Thyroid gland (tissue), 4 donors: ENCODE measurements at regions not wholly inside any gene's neighbourhood (a gene's known extent, or its start where the extent isn't known, plus 50 kb on each side); places are given as distances from the start of the nearest gene placed in this dataset.
"Not testable (repeated sequence)": the region's sequence is repeated elsewhere in the genome, so short reads cannot be mapped to it uniquely, and the experiment has no call there.

Experiments used
- DNase-seq, 2 donors: peaks; one replicate each; pipeline ENCODE4 v3.0.0-alpha.2; 2019
- H3K27ac ChIP-seq, 3 donors: fragments of 200-600 bp; sonication (generic); 1 replicate in 2 of 3; 2 replicates in 1 of 3; pipeline ENCODE4 v1.5.1; 2016 to 2019; ENCODE audit warnings: mild to moderate bottlenecking in 1 of 3, moderate library complexity in 1 of 3
- H3K27me3 ChIP-seq: fragments of 200-600 bp; sonication (generic); one replicate; pipeline ENCODE4 v1.5.1; 2019
- H3K36me3 ChIP-seq, 2 donors: fragments of 200-600 bp; sonication (generic); one replicate each; pipeline ENCODE4 v1.5.1; 2016 to 2019
- H3K4me1 ChIP-seq, 2 donors: fragments of 200-600 bp; sonication (generic); one replicate each; pipeline ENCODE4 v1.5.1; 2017 to 2019
- H3K4me3 ChIP-seq, 3 donors: fragments of 200-600 bp; sonication (generic); replicated peaks in 1 of 3; 1 replicate in 2 of 3; 2 replicates in 1 of 3; pipeline ENCODE4 v1.5.1; 2016; ENCODE audit warnings: mild to moderate bottlenecking in 1 of 3
- H3K9me3 ChIP-seq: fragments of 200-600 bp; sonication (generic); one replicate; pipeline ENCODE4 v1.5.1; 2017
- POLR2A ChIP-seq, 2 donors: fragments of 450-650 bp; IDR thresholded peaks; one replicate each; pipeline ENCODE4 v1.6.1; 2017; ENCODE audit warnings: antibody characterized with exemption in 2 of 2, mild to moderate bottlenecking in 2 of 2, moderate library complexity in 1 of 2
- WGBS, 2 donors: methylation state at CpG; one replicate each; pipeline ENCODE4 v1.1.5; 2017; 5-methylcytosine and 5-hydroxymethylcytosine counted together
- intact Hi-C: fragments of 100-400 bp; cut with DNase I; formaldehyde crosslinking; loops from one replicate; pipeline ENCODE4 v1.15.1; 2023
- TF ChIP-seq, protein P1 (sequence below), 6 experiments: fragments of 200-600 bp in 3 of 6; fragments of 450-650 bp in 3 of 6; sonication (generic) in 3 of 6; IDR thresholded peaks; one replicate each; pipeline ENCODE4 v1.5.1; 2016 to 2019; ENCODE audit warnings: antibody characterized with exemption in 6 of 6, mild to moderate bottlenecking in 2 of 6, inconsistent platforms in 1 of 6, moderate library complexity in 1 of 6

- Histone ChIP-seq H3K36me3 (no peaks in the 10 kb centered on the region), H3K9me3 (no peaks in the 10 kb centered on the region), H3K27me3 (no peaks in the 10 kb centered on the region), H3K4me1 (no peaks in the 10 kb centered on the region), H3K27ac (no peak overlapping the region), H3K4me3 (no peak overlapping the region)
- TF ChIP-seq, protein P1, sequence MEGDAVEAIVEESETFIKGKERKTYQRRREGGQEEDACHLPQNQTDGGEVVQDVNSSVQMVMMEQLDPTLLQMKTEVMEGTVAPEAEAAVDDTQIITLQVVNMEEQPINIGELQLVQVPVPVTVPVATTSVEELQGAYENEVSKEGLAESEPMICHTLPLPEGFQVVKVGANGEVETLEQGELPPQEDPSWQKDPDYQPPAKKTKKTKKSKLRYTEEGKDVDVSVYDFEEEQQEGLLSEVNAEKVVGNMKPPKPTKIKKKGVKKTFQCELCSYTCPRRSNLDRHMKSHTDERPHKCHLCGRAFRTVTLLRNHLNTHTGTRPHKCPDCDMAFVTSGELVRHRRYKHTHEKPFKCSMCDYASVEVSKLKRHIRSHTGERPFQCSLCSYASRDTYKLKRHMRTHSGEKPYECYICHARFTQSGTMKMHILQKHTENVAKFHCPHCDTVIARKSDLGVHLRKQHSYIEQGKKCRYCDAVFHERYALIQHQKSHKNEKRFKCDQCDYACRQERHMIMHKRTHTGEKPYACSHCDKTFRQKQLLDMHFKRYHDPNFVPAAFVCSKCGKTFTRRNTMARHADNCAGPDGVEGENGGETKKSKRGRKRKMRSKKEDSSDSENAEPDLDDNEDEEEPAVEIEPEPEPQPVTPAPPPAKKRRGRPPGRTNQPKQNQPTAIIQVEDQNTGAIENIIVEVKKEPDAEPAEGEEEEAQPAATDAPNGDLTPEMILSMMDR (IDR thresholded peaks at IDR 0.05), result no peak
- TF ChIP-seq POLR2A (IDR thresholded peaks at IDR 0.05), result no peak
- WGBS, 2 donors, result 47 to 70% methylated on average over 1 of the region's 1 CpG
- no peak for DNase-seq
- intact Hi-C loops, result no loop called here
These were observed 713.3 kb downstream of the COL12A1 start for GRCh38 chr6:74492587-74492986.

GRCh38 chr6:74491844-74492374 lies 713.9 kb downstream of the COL12A1 start:
- intact Hi-C loops, result no loop called here
- WGBS, 2 donors, result 56 to 58% methylated on average over 2 of the region's 2 CpGs

GRCh38 chr6:74488726-74489125 lies 717.1 kb downstream of the COL12A1 start:
- H3K27me3 ChIP-seq, H3K9me3 ChIP-seq, H3K4me1 ChIP-seq, intact Hi-C loops, DNase-seq, H3K27ac ChIP-seq, H3K36me3 ChIP-seq, H3K4me3 ChIP-seq: not testable (repeated sequence)
- 94 to 95% methylated on average over 13 of the region's 13 CpGs for WGBS, 2 donors

More at GRCh38 chr6:74491844-74492374, 713.9 kb downstream of the COL12A1 start:
- H3K36me3 ChIP-seq, result no peaks in the 10 kb centered on the region
- no peaks in the 10 kb centered on the region for H3K4me1 ChIP-seq
- no peak overlapping the region for H3K4me3 ChIP-seq
- TF ChIP-seq, protein P1 (IDR thresholded peaks at IDR 0.05), result no peak
- no peak for TF ChIP-seq POLR2A (IDR thresholded peaks at IDR 0.05)
- no peak for DNase-seq
- no peak overlapping the region for H3K27ac ChIP-seq
- H3K9me3 ChIP-seq, result no peaks in the 10 kb centered on the region
- no peaks in the 10 kb centered on the region for H3K27me3 ChIP-seq

DNA sequence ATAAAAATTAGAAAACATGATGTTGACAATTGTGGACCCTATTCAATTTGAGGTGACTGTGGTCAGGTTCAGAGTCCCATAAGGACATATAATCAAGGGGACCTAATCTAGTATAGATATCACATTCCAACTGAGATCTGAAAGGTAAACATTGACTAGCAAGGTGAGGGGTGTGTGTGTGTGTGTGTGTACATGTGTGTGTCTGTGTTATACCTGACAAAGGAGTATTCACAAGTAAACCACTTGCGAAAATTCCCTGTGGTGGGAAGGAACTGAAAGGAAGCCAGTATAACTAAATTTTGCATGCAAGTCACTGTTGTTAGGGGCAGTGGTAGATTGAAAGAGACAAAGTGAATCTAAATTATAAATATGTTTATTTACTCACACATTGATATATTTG lies 723.7 kb downstream of the COL12A1 start:
- no peaks in the 10 kb centered on the region for H3K4me1 ChIP-seq
- no peak for DNase-seq
- H3K36me3 ChIP-seq, result no peaks in the 10 kb centered on the region
- TF ChIP-seq, protein P1 (IDR thresholded peaks at IDR 0.05), result no peak
- TF ChIP-seq POLR2A (IDR thresholded peaks at IDR 0.05), result no peak
- no peaks in the 10 kb centered on the region for H3K9me3 ChIP-seq
- no peaks in the 10 kb centered on the region for H3K27me3 ChIP-seq
- intact Hi-C loops, result no loop called here
- WGBS, 2 donors, result 95 to 97% methylated on average over 1 of the region's 1 CpG
- H3K27ac ChIP-seq, result no peak overlapping the region
- no peak overlapping the region for H3K4me3 ChIP-seq

- Histone ChIP-seq H3K27me3 (no peaks in the 10 kb centered on the region), H3K4me3 (no peak overlapping the region), H3K4me1 (no peaks in the 10 kb centered on the region), H3K27ac (no peak overlapping the region), H3K36me3 (no peaks in the 10 kb centered on the region), H3K9me3 (no peaks in the 10 kb centered on the region)
- intact Hi-C loops, result no loop called here
- no peak for DNase-seq
- TF ChIP-seq, protein P1 (IDR thresholded peaks at IDR 0.05), result no peak
- no peak for TF ChIP-seq POLR2A (IDR thresholded peaks at IDR 0.05)
- 86 to 93% methylated on average over 2 of the region's 2 CpGs for WGBS, 2 donors
These were observed 725.3 kb downstream of the COL12A1 start for GRCh38 chr6:74480561-74480960.

DNA sequence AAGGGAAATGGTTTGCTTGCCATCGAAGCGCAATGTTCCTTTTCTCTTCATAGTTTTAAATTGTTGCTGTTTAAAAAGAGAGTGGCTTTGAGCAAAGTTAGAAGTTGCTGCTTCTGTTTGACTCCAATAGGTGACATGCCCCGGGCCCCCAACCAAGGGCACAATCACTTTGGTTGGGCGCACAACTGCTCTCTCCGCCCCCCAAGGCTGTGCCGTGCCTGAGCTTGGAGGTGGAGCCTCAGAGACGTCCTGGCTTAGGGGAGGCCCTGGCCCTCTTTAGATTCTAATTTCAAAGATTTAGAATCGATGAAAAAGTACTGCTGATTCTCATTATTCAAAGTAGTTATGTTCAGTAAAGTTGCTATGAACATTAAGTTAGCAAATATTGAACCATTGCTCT lies 725.9 kb downstream of the COL12A1 start:
- H3K9me3 ChIP-seq, result no peaks in the 10 kb centered on the region
- no peaks in the 10 kb centered on the region for H3K27me3 ChIP-seq
- H3K4me3 ChIP-seq, result no peak overlapping the region
- H3K36me3 ChIP-seq, result no peaks in the 10 kb centered on the region
- 80 to 87% methylated on average over 8 of the region's 8 CpGs for WGBS, 2 donors
- H3K27ac ChIP-seq, result no peak overlapping the region
- TF ChIP-seq POLR2A (IDR thresholded peaks at IDR 0.05), result no peak
- TF ChIP-seq, protein P1 (IDR thresholded peaks at IDR 0.05), result no peak
- no peaks in the 10 kb centered on the region for H3K4me1 ChIP-seq
- intact Hi-C loops, result no loop called here
- DNase-seq, result no peak
